Stimulated activated CD4-positive, alpha-beta T cell treated with anti-CD3 and anti-CD28 coated beads, Interleukin-1b, Interleukin-23, amount 100 ng/mL, for 48 hours (primary cell): ENCODE measurements at regions not wholly inside any gene's neighbourhood (a gene's known extent, or its start where the extent isn't known, plus 50 kb on each side); places are given as distances from the start of the nearest gene placed in this dataset.
A peak's percentile ranks its signal among the peaks of the same experiment; 100 is the strongest.

Source experiments
- DNase-seq: peaks from one replicate; pipeline ENCODE4 v3.0.0-alpha.2; 2020

GRCh38 chr18:34649080-34649479 lies 61.0 kb upstream of the DTNA start:
- DNase-seq, result no peak

DNA sequence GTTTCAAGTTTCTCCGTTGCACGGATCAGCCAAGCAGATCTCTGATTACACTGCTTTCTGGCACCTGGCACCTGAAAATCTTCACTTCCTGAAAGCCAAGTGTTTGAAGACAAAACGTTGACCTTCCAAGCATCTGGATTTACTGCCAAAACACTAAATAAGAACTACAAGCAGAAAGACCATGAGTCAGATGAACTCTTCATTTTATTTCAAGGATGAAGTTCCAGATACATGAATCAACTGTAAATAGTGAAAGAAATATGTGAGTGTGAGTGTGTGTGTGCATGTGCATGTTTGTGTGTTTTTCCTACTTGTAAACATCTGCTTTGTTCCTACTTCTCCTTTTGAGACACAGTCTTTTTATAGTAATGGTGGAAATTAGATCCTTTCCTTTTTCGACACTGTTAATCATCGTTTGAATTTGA lies 60.0 kb upstream of the DTNA start:
- no peak for DNase-seq

DNA sequence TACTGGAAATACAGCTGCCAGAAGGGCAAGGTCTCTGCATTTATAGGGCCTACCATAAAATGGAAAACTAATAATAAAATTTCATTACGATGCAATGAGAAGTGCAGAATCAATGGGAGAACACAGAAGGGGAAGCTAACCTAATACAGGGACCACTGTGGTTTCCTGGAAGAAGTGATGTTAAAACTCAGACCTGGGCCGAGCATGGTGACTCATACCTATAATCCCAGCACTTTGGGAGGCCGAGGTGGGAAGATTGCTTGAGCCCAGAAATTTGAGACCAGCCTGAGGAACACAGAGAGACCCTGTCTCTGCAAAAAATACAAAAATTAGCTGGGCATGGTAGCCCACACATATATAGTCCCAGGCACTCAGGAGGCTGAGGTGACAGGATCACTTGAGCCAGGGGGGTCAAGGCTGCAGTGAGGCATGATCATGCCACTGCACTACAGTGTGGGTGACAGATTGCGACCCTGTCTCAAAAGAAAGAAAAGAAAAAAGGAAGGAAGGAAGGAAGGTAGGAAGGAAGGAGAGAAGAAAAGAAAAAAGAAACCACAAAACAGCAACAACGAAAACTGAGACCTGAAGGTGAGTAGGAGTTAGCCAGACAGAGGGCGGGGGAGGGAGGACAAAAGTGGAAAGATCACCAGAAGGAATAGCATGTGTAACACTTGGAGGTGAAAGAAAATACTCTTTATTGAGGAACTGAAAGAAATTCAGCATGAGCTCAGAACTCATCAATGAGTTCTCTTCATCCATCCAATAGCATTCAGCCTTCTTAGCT lies 58.3 kb upstream of the DTNA start:
- DNase-seq, result no peak

DNA sequence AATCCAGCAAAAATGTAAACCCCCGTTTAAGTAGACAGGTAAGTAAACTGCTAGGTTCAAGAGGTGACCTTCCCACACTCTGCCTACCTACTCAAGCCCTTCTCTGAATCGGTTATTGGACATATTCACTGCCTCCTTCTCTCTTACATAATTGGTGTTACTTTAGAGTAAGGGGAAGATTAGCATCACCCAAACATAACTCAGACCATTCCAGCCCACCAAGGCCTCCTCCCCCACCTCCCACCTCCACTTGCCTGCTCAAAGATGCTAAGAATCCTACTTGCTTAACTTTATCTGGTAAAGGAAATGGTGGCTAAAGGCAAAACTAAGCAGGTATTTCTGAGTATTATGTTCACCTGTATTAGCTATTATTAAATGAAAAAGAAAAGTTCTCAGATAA lies 55.0 kb upstream of the DTNA start:
- no peak for DNase-seq

GRCh38 chr18:34657860-34658500 lies 52.1 kb upstream of the DTNA start:
- DNase-seq, result no peak

DNA sequence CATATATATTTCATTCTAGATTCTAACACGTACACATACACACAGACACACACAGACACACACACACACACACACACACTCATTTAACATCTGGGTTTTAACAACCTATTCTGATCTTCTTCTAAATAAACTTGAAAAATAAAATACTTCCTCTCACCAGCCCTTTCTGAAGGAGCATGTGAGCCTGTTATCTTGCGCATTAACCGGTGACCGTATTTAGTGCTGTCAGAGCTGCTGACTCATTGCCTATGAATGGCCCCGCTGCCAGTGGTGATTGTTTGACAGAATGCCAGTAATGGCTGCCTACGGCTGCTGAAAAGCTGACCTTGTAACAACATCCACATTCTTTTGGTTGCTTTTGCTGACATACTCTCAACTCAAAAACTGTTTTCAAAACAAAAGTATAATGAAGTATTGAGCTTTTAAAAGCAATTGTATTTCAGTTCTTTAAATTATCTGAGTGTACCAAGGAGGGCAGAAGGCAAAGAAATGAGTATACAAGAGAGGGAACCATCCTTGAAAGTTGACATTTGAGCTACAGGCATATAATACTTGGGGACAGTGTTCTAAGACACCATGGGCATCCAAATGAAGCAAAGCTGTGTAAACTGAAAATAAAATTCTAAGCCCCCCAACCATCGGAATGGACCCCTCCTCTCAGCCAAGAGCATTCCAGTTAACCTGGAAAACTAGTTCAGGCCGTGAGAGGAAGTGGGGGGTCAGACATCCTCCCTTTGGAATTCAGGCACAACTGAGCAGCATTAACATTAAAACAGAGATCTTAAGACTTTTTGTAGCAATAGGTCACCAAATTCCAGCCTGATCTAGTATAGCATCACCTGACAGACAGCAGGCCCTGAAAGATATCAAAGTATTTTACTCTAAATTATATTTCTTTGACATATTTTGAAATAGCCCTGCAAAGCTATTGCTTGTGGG lies 50.2 kb upstream of the DTNA start:
- peak; percentile 4 for DNase-seq
